ENCODE measurements at regions not wholly inside any gene's neighbourhood (a gene's known extent, or its start where the extent isn't known, plus 50 kb on each side); places are given as distances from the start of the nearest gene placed in this dataset.

DNA sequence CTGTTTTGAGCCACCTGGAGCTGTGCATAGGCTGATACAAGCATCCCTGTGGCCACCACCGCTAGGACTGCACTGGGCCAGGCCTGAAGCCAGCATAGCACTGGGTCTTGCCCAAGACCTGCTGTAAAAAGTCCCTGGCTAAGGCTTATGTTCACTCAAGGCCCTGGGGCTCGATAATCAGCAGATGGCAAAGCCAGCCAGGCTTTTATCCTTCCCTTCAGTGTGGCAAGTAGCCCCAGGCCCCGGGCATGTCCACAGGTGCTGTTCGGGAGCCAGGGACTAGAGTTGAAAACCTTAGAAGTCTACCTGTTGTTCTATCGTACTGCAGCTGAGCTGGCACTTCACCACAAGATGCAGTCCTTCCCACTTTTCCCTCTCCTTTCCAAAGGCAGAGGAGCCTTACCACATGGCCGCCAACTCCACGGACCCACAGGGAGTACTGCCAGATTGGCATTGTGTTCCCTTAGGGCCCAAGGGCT is 226.4 kb upstream of the ZNF217 start:
- TF ChIP-seq CTCF (IDR thresholded peaks at IDR 0.05), result peak in 3 of 7 experiments; percentile 21 to 30 (median 26)
- peak in 1 of 3 donors; percentile 28 for TF ChIP-seq POLR2A (IDR thresholded peaks at IDR 0.05)

Measured in body of pancreas (tissue), 4 donors.